IMR-90 (cell line): ENCODE measurements at regions not wholly inside any gene's neighbourhood (a gene's known extent, or its start where the extent isn't known, plus 50 kb on each side); places are given as distances from the start of the nearest gene placed in this dataset.

ENCODE experiments used
- ATAC-seq: fragments of 200-7000 bp; cut with Tn5 transposase; 2 replicates; pipeline ENCODE4 v1.9.1; 2020; ENCODE audit warnings: low read depth, mild to moderate bottlenecking, moderate library complexity
- BruUV-seq: library from RNA; stranded (reverse); fragments of 400-500 nt; replicated peaks from 2 replicates; lab custom pipeline; 2021; lab: Mats Ljungman, UMichigan
- CTCF ChIA-PET: fragments of 300-600 bp; formaldehyde crosslinking; extraction: SDS; loops from one replicate; lab custom pipeline; 2021; ENCODE audit warnings: antibody characterized with exemption; lab: Yijun Ruan, JAX
- POLR2A ChIA-PET: fragments of 300-600 bp; sonication (Branson Sonifier 250); formaldehyde crosslinking; loops from one replicate; lab custom pipeline; 2022; ENCODE audit warnings: antibody characterized with exemption; ENCODE audit not compliant: unreplicated experiment; lab: Charles Lee
- DNase-seq: peaks from one replicate; pipeline ENCODE4 v3.0.0; 2013
- H2AFZ ChIP-seq: replicated peaks from 2 replicates; pipeline ENCODE3; 2013; ENCODE audit warnings: low read length, mild to moderate bottlenecking; ENCODE audit not compliant: poor library complexity
- H2AK5ac ChIP-seq: 2 replicates; pipeline ENCODE4 v1.6.1; 2013; ENCODE audit warnings: low read depth, low read length, inconsistent platforms
- H2AK9ac ChIP-seq: replicated peaks from 2 replicates; pipeline ENCODE3; 2013; ENCODE audit warnings: mild to moderate bottlenecking, low read depth, low read length, moderate library complexity; ENCODE audit not compliant: poor library complexity
- H2BK120ac ChIP-seq: 2 replicates; pipeline ENCODE4 v1.6.1; 2013; ENCODE audit warnings: low read depth, low read length, inconsistent platforms
- H2BK15ac ChIP-seq: 3 replicates; pipeline ENCODE4 v1.6.1; 2013; ENCODE audit warnings: low read depth, low read length, inconsistent platforms
- H2BK20ac ChIP-seq: 2 replicates; pipeline ENCODE4 v1.6.1; 2013; ENCODE audit warnings: low read depth, mild to moderate bottlenecking, inconsistent platforms, low read length, moderate library complexity
- H2BK5ac ChIP-seq: 2 replicates; pipeline ENCODE4 v1.6.1; 2013; ENCODE audit warnings: mild to moderate bottlenecking, low read depth, low read length, inconsistent platforms; ENCODE audit not compliant: poor library complexity, severe bottlenecking
- H3K14ac ChIP-seq: replicated peaks from 2 replicates; pipeline ENCODE4 v1.6.1; 2013; ENCODE audit warnings: low read depth, low read length, inconsistent platforms
- H3K18ac ChIP-seq: 2 replicates; pipeline ENCODE4 v1.6.1; 2013; ENCODE audit warnings: low read depth, low read length, control low read depth
- H3K23ac ChIP-seq: 2 replicates; pipeline ENCODE4 v1.6.1; 2013; ENCODE audit warnings: low read depth, low read length, inconsistent platforms
- H3K27ac ChIP-seq: 2 replicates; pipeline ENCODE4 v1.5.1; 2013; ENCODE audit warnings: mild to moderate bottlenecking, control low read depth, low read length; ENCODE audit not compliant: insufficient read depth
- H3K27me3 ChIP-seq: 2 replicates; pipeline ENCODE4 v1.6.1; 2013; ENCODE audit warnings: low read length; ENCODE audit not compliant: control insufficient read depth, insufficient read depth
- H3K36me3 ChIP-seq: 2 replicates; pipeline ENCODE4 v1.6.1; 2013; ENCODE audit warnings: low read length, mixed read lengths; ENCODE audit not compliant: control insufficient read depth, insufficient read depth
- H3K4ac ChIP-seq: 2 replicates; pipeline ENCODE4 v1.6.1; 2013; ENCODE audit warnings: low read depth, low read length, inconsistent platforms
- H3K4me1 ChIP-seq: 2 replicates; pipeline ENCODE4 v1.6.1; 2013; ENCODE audit warnings: low read length, mixed read lengths; ENCODE audit not compliant: control insufficient read depth, insufficient read depth
- H3K4me2 ChIP-seq: 2 replicates; pipeline ENCODE4 v1.6.1; 2013; ENCODE audit warnings: low read depth, mild to moderate bottlenecking, control low read depth, low read length, moderate library complexity
- H3K4me3 ChIP-seq: 2 replicates; pipeline ENCODE4 v1.5.1; 2013; ENCODE audit warnings: low read depth, mild to moderate bottlenecking, control low read depth, low read length, moderate library complexity; ENCODE audit not compliant: insufficient read depth
- H3K56ac ChIP-seq: 2 replicates; pipeline ENCODE4 v1.6.1; 2013; ENCODE audit warnings: low read length, inconsistent platforms; ENCODE audit not compliant: insufficient read depth; ENCODE audit errors: extremely low read depth
- H3K79me1 ChIP-seq, 2 experiments: 2 replicates each; pipeline ENCODE4 v1.6.1; 2013; ENCODE audit warnings: low read length in 2 of 2, inconsistent platforms in 1 of 2, low read depth in 1 of 2
- H3K9ac ChIP-seq: 2 replicates; pipeline ENCODE4 v1.6.1; 2013; ENCODE audit warnings: low read depth, low read length, control low read depth
- H3K9me1 ChIP-seq: 2 replicates; pipeline ENCODE4 v1.6.1; 2013; ENCODE audit warnings: low read length, inconsistent platforms; ENCODE audit not compliant: insufficient read depth
- H3K9me3 ChIP-seq: 2 replicates; pipeline ENCODE4 v1.6.1; 2013; ENCODE audit warnings: low read length; ENCODE audit not compliant: control insufficient read depth, insufficient read depth
- H4K20me1 ChIP-seq: 2 replicates; pipeline ENCODE4 v1.6.1; 2013; ENCODE audit warnings: low read length, inconsistent platforms; ENCODE audit not compliant: insufficient read depth
- H4K5ac ChIP-seq: 2 replicates; pipeline ENCODE4 v1.6.1; 2013; ENCODE audit warnings: mild to moderate bottlenecking, low read depth, low read length, control low read depth
- H4K8ac ChIP-seq, 2 experiments: 2 replicates each; pipeline ENCODE4 v1.6.1; 2013; ENCODE audit warnings: low read depth in 2 of 2, low read length in 2 of 2, control low read depth in 1 of 2, inconsistent platforms in 1 of 2
- H4K91ac ChIP-seq: 2 replicates; pipeline ENCODE4 v1.6.1; 2013; ENCODE audit warnings: low read depth, low read length, inconsistent platforms; ENCODE audit not compliant: insufficient read depth
- BHLHE40 ChIP-seq: fragments of 150-350 bp; IDR thresholded peaks from 2 replicates; pipeline ENCODE4 v1.6.1; 2016; ENCODE audit warnings: mild to moderate bottlenecking, low read depth, low read length
- CEBPB ChIP-seq: IDR thresholded peaks from 2 replicates; pipeline ENCODE4 v1.6.1; 2012; ENCODE audit warnings: low read depth, low read length, improper control_type of control experiment
- CHD1 ChIP-seq: IDR thresholded peaks from 2 replicates; pipeline ENCODE4 v1.6.1; 2012; ENCODE audit warnings: low read depth, low read length, improper control_type of control experiment
- FOS ChIP-seq: fragments of 150-350 bp; IDR thresholded peaks from 2 replicates; pipeline ENCODE4 v1.6.1; 2016; ENCODE audit warnings: low read depth, low read length
- MAFK ChIP-seq: IDR thresholded peaks from 2 replicates; pipeline ENCODE4 v1.6.1; 2012; ENCODE audit warnings: low read depth, low read length, improper control_type of control experiment
- MAZ ChIP-seq: IDR thresholded peaks from 2 replicates; pipeline ENCODE4 v1.6.1; 2012; ENCODE audit warnings: low read depth, mild to moderate bottlenecking, low read length, improper control_type of control experiment, moderate library complexity, borderline replicate concordance
- MXI1 ChIP-seq: IDR thresholded peaks from 2 replicates; pipeline ENCODE4 v1.6.1; 2012; ENCODE audit warnings: low read depth, mild to moderate bottlenecking, low read length, moderate library complexity, borderline replicate concordance
- NFE2L2 ChIP-seq: fragments of 150-350 bp; IDR thresholded peaks from 2 replicates; pipeline ENCODE4 v1.6.1; 2016; ENCODE audit warnings: low read depth, mild to moderate bottlenecking, low read length
- POLR2A ChIP-seq: IDR thresholded peaks from 2 replicates; pipeline ENCODE4 v1.6.1; 2012; ENCODE audit warnings: mild to moderate bottlenecking, low read depth, low read length
- RAD21 ChIP-seq: IDR thresholded peaks from 2 replicates; pipeline ENCODE4 v1.6.1; 2012; ENCODE audit warnings: low read length, improper control_type of control experiment
- RCOR1 ChIP-seq: IDR thresholded peaks from 2 replicates; pipeline ENCODE4 v1.6.1; 2012; ENCODE audit warnings: mild to moderate bottlenecking, low read length, improper control_type of control experiment; ENCODE audit not compliant: insufficient replicate concordance
- RFX5 ChIP-seq: IDR thresholded peaks from 2 replicates; pipeline ENCODE4 v1.8.0; 2012; ENCODE audit warnings: low read depth, mild to moderate bottlenecking, low read length, moderate library complexity
- SMC3 ChIP-seq: fragments of 150-350 bp; IDR thresholded peaks from 2 replicates; pipeline ENCODE4 v1.6.1; 2016; ENCODE audit warnings: low read depth, mild to moderate bottlenecking, antibody characterized with exemption, low read length, moderate library complexity
- WGBS, 2 experiments: methylation state at CpG; one replicate each; pipeline versions ENCODE4 v1.1.5 to v1.1.7; 2013; ENCODE audit warnings: missing lambda C conversion rate in 2 of 2; ENCODE audit not compliant: insufficient read length in 1 of 2; ENCODE audit errors: extremely low coverage in 2 of 2; 5-methylcytosine and 5-hydroxymethylcytosine counted together
- dilution Hi-C: fragments of 300-500 bp; cut with HindIII; formaldehyde crosslinking; loops from one replicate; pipeline ENCODE4 v1.14.3; 2018; ENCODE audit warnings: low sequenced_read_pairs; ENCODE audit not compliant: unreplicated experiment
- in situ Hi-C: fragments of 300-500 bp; cut with MboI; formaldehyde crosslinking; loops from 3 replicates; pipeline ENCODE4 v1.14.3; 2019; ENCODE audit warnings: low sequenced_read_pairs, inconsistent platforms, mixed read lengths
- intact Hi-C: fragments of 100-400 bp; cut with micrococcal nuclease; formaldehyde crosslinking; loops from 2 replicates; pipeline ENCODE4 v1.10.0; 2022
- TF ChIP-seq, protein P1 (sequence below): fragments of 150-350 bp; IDR thresholded peaks from 2 replicates; pipeline ENCODE4 v1.6.1; 2016; ENCODE audit warnings: low read depth, mild to moderate bottlenecking, low read length, moderate library complexity, borderline replicate concordance
- TF ChIP-seq, protein P2 (sequence below): conservative IDR thresholded peaks from 2 replicates; pipeline ENCODE4 v1.5.1; 2012; ENCODE audit warnings: mild to moderate bottlenecking, low read depth, low read length, improper control_type of control experiment
- TF ChIP-seq, protein P3 (sequence below): fragments of 150-350 bp; IDR thresholded peaks from 2 replicates; pipeline ENCODE4 v1.6.1; 2017; ENCODE audit warnings: mild to moderate bottlenecking, antibody characterized with exemption, low read length, low read depth

DNA sequence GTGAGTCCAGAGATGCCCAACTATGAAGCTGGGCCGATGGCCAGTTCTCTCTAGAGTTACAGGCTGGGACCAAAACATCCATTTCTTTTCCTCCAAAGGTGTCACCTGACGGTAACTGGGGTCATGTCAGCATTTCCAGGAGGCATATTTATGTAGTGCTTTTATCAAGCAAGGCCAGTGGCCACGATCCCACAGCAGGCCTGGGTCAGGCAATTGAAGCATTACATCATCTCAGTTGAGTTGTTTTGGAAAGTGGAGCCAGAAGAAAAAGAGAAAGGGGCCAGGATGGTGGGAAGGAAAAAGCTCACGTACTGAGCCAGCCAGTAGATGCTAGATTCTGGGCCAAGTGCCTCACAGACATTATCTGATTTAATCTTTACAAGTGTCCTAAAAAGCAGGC is 73.9 kb upstream of the BRINP1 start:
- H2BK120ac ChIP-seq = no peak overlapping the region
- H2AK9ac ChIP-seq = no peak overlapping the region
- no peak overlapping the region for H2BK20ac ChIP-seq
- intact Hi-C loops (no loop called here), dilution Hi-C loops (no loop called here), in situ Hi-C loops (no loop called here)
- H3K27ac ChIP-seq = no peak overlapping the region
- WGBS, 2 experiments = no CpG with 5 or more reads among the region's 4 CpGs
- H3K18ac ChIP-seq = no peak overlapping the region
- no TSS peak for BruUV-seq
- no peak overlapping the region for H3K4ac ChIP-seq
- H3K14ac ChIP-seq = no peak overlapping the region
- no peaks in the 10 kb centered on the region for H4K20me1 ChIP-seq
- no peak overlapping the region for H3K56ac ChIP-seq
- H3K9me3 ChIP-seq = peaks cover 13% of the 10 kb centered on the region
- H2AK5ac ChIP-seq = no peak overlapping the region
- ATAC-seq (no peak), DNase-seq (no peak)
- ChIA-PET POLR2A (no interaction called here), CTCF (no interaction called here)
- no peak overlapping the region for H3K4me2 ChIP-seq
- no peaks in the 10 kb centered on the region for H3K9me1 ChIP-seq
- H3K36me3 ChIP-seq = no peaks in the 10 kb centered on the region
- H4K8ac ChIP-seq = no peak overlapping the region
- H3K27me3 ChIP-seq = no peaks in the 10 kb centered on the region
- no peak overlapping the region for H4K91ac ChIP-seq
- H3K9ac ChIP-seq = no peak overlapping the region
- no peaks in the 10 kb centered on the region for H3K4me1 ChIP-seq
- H2AFZ ChIP-seq = no peak overlapping the region
- no peak overlapping the region for H2BK5ac ChIP-seq
- no peaks in the 10 kb centered on the region for H3K79me1 ChIP-seq
- no peak overlapping the region for H3K4me3 ChIP-seq
- H4K5ac ChIP-seq = no peak overlapping the region
- H3K23ac ChIP-seq = no peak overlapping the region
- TF ChIP-seq, protein P1, sequence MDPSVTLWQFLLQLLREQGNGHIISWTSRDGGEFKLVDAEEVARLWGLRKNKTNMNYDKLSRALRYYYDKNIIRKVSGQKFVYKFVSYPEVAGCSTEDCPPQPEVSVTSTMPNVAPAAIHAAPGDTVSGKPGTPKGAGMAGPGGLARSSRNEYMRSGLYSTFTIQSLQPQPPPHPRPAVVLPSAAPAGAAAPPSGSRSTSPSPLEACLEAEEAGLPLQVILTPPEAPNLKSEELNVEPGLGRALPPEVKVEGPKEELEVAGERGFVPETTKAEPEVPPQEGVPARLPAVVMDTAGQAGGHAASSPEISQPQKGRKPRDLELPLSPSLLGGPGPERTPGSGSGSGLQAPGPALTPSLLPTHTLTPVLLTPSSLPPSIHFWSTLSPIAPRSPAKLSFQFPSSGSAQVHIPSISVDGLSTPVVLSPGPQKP = no peak
- TF ChIP-seq RFX5 = no peak
- TF ChIP-seq SMC3 = no peak
- no peak for TF ChIP-seq MAFK
- TF ChIP-seq FOS = no peak
- TF ChIP-seq MAZ = no peak
- TF ChIP-seq CHD1 = no peak
- TF ChIP-seq, protein P2, sequence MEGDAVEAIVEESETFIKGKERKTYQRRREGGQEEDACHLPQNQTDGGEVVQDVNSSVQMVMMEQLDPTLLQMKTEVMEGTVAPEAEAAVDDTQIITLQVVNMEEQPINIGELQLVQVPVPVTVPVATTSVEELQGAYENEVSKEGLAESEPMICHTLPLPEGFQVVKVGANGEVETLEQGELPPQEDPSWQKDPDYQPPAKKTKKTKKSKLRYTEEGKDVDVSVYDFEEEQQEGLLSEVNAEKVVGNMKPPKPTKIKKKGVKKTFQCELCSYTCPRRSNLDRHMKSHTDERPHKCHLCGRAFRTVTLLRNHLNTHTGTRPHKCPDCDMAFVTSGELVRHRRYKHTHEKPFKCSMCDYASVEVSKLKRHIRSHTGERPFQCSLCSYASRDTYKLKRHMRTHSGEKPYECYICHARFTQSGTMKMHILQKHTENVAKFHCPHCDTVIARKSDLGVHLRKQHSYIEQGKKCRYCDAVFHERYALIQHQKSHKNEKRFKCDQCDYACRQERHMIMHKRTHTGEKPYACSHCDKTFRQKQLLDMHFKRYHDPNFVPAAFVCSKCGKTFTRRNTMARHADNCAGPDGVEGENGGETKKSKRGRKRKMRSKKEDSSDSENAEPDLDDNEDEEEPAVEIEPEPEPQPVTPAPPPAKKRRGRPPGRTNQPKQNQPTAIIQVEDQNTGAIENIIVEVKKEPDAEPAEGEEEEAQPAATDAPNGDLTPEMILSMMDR = no peak
- TF ChIP-seq RCOR1 = no peak
- TF ChIP-seq POLR2A = no peak
- TF ChIP-seq, protein P3, sequence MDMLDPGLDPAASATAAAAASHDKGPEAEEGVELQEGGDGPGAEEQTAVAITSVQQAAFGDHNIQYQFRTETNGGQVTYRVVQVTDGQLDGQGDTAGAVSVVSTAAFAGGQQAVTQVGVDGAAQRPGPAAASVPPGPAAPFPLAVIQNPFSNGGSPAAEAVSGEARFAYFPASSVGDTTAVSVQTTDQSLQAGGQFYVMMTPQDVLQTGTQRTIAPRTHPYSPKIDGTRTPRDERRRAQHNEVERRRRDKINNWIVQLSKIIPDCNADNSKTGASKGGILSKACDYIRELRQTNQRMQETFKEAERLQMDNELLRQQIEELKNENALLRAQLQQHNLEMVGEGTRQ = no peak
- no peak for TF ChIP-seq NFE2L2
- no peak for TF ChIP-seq BHLHE40
- TF ChIP-seq MXI1 = no peak
- no peak for TF ChIP-seq CEBPB
- TF ChIP-seq RAD21 = no peak
- no peak overlapping the region for H2BK15ac ChIP-seq
